HepG2 (cell line): ENCODE measurements at regions not wholly inside any gene's neighbourhood (a gene's known extent, or its start where the extent isn't known, plus 50 kb on each side); places are given as distances from the start of the nearest gene placed in this dataset.

ENCODE experiments used
- ETV6 ChIP-seq: sonication (generic); formaldehyde crosslinking; conservative IDR thresholded peaks from 2 replicates; pipeline ENCODE4 v1.4.0; 2020; ENCODE audit warnings: missing genetic modification reagents
- SIX4 ChIP-seq: sonication (generic); formaldehyde crosslinking; IDR thresholded peaks from 2 replicates; pipeline ENCODE4 v1.4.0; 2020; ENCODE audit warnings: missing genetic modification reagents
- SP140L ChIP-seq: sonication (generic); formaldehyde crosslinking; IDR thresholded peaks from 2 replicates; pipeline ENCODE4 v1.4.0; 2020; ENCODE audit warnings: missing genetic modification reagents, borderline replicate concordance
- ZMYM3 ChIP-seq: sonication (generic); formaldehyde crosslinking; IDR thresholded peaks from 2 replicates; pipeline ENCODE4 v1.5.1; 2020; ENCODE audit warnings: mild to moderate bottlenecking, missing genetic modification reagents
- ZNF253 ChIP-seq: sonication (generic); formaldehyde crosslinking; IDR thresholded peaks from 2 replicates; pipeline ENCODE4 v1.8.0; 2022; ENCODE audit warnings: mild to moderate bottlenecking, missing genetic modification reagents, borderline replicate concordance
- ZNF720 ChIP-seq: sonication (generic); formaldehyde crosslinking; IDR thresholded peaks from 2 replicates; pipeline ENCODE4 v1.4.0; 2020; ENCODE audit warnings: missing genetic modification reagents
- ZZZ3 ChIP-seq: sonication (generic); formaldehyde crosslinking; IDR thresholded peaks from 2 replicates; pipeline ENCODE4 v1.4.0; 2020; ENCODE audit warnings: missing genetic modification reagents, mild to moderate bottlenecking, borderline replicate concordance
- TF ChIP-seq, protein P1 (sequence below): sonication (generic); IDR thresholded peaks from 2 replicates; pipeline ENCODE4 v1.6.1; 2016; ENCODE audit warnings: low read depth, borderline replicate concordance

DNA sequence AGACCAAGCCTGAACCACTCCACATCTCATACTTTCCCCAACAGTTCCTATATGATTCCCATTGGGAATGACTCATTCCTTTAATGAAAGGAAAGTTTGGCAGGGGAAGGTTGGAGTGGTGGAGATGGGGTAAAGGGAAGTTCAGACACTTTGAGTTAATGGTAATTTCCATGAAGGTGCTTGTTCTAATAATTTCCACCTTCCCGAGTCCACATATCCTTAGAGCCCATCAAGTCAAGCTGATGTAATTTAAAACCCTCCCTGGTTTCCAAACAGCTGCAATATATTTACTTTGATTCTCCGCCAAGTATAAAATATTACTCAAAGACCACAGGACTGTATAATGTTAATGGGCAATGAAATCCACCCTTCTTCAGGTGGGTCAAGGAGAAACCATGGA, 95.0 kb upstream of the GALNT15 start:
- TF ChIP-seq, protein P1, sequence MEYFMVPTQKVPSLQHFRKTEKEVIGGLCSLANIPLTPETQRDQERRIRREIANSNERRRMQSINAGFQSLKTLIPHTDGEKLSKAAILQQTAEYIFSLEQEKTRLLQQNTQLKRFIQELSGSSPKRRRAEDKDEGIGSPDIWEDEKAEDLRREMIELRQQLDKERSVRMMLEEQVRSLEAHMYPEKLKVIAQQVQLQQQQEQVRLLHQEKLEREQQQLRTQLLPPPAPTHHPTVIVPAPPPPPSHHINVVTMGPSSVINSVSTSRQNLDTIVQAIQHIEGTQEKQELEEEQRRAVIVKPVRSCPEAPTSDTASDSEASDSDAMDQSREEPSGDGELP: no peak
- TF ChIP-seq ETV6 (CRISPR knock-in tag) (no peak), SP140L (CRISPR knock-in tag) (no peak), ZNF720 (CRISPR knock-in tag) (no peak), ZMYM3 (CRISPR knock-in tag) (no peak), ZNF253 (CRISPR knock-in tag) (no peak), SIX4 (CRISPR knock-in tag) (no peak), ZZZ3 (no peak)
